Upper lobe of left lung (tissue), 6 donors: ENCODE measurements at regions not wholly inside any gene's neighbourhood (a gene's known extent, or its start where the extent isn't known, plus 50 kb on each side); places are given as distances from the start of the nearest gene placed in this dataset.

ENCODE experiments used
- ATAC-seq, 2 donors: fragments of 200-7000 bp; cut with Tn5 transposase; one replicate each; pipeline ENCODE4 v1.9.1; 2022; ENCODE audit warnings: mild to moderate bottlenecking in 2 of 2, moderate library complexity in 2 of 2; ENCODE audit not compliant: low FRiP score in 2 of 2
- DNase-seq, 2 donors: peaks; one replicate each; pipeline ENCODE4 v3.0.0-alpha.2; 2019 to 2020
- H3K27ac ChIP-seq, 4 donors: fragments of 200-600 bp; sonication (generic); one replicate each; pipeline ENCODE4 v1.5.1; 2016 to 2019
- H3K27me3 ChIP-seq, 4 donors: fragments of 200-600 bp; sonication (generic); one replicate each; pipeline ENCODE4 v1.5.1; 2017 to 2019
- H3K36me3 ChIP-seq, 4 donors: fragments of 200-600 bp; sonication (generic); one replicate each; pipeline ENCODE4 v1.5.1; 2016 to 2019
- H3K4me1 ChIP-seq, 4 donors: fragments of 200-600 bp; sonication (generic); one replicate each; pipeline ENCODE4 v1.5.1; 2018 to 2019
- H3K4me3 ChIP-seq, 4 donors: fragments of 200-600 bp; sonication (generic); one replicate each; pipeline ENCODE4 v1.5.1; 2017 to 2019; ENCODE audit warnings: mild to moderate bottlenecking in 2 of 4, moderate library complexity in 1 of 4
- H3K9me3 ChIP-seq, 4 donors: fragments of 200-600 bp; sonication (generic); one replicate each; pipeline ENCODE4 v1.5.1; 2018 to 2019
- CTCF ChIP-seq, 6 experiments: fragments of 450-650 bp in 4 of 6; fragments of 200-600 bp in 2 of 6; sonication (generic) in 2 of 6; IDR thresholded peaks; one replicate each; pipeline ENCODE4 v1.5.1; 2016 to 2019; ENCODE audit warnings: antibody characterized with exemption in 6 of 6
- EP300 ChIP-seq, 4 donors: sonication (generic); formaldehyde crosslinking; IDR thresholded peaks; one replicate each; pipeline ENCODE4 v1.5.1; 2017; ENCODE audit warnings: antibody characterized with exemption in 4 of 4, control low read depth in 2 of 4
- POLR2A ChIP-seq, 4 donors: fragments of 450-650 bp; IDR thresholded peaks; one replicate each; pipeline ENCODE4 v1.5.1; 2016 to 2017; ENCODE audit warnings: antibody characterized with exemption in 4 of 4, mild to moderate bottlenecking in 2 of 4
- POLR2AphosphoS5 ChIP-seq, 2 donors: sonication (generic); formaldehyde crosslinking; IDR thresholded peaks; one replicate each; pipeline ENCODE4 v1.5.1; 2017; ENCODE audit warnings: antibody characterized with exemption in 2 of 2
- WGBS, 2 donors: methylation state at CpG; one replicate each; pipeline ENCODE4 v1.1.5; 2017 to 2018; 5-methylcytosine and 5-hydroxymethylcytosine counted together
- donor health status: DM: no; HTN: no; CAD: no; lungs with moderate emphysema.
- donor health status: DM: no; HTN: yes; CAD: no; lungs with severe emphysema.

- ATAC-seq, result no peak
- WGBS, 2 donors, result 85 to 86% methylated on average over 1 of the region's 1 CpG
- peaks cover 0 to 32% (median 6%) of the 10 kb centered on the region in 4 donors for H3K36me3 ChIP-seq
- no peak overlapping the region for H3K4me3 ChIP-seq
- H3K27ac ChIP-seq, result no peak overlapping the region
- TF ChIP-seq EP300 (IDR thresholded peaks at IDR 0.05) (no peak), CTCF (IDR thresholded peaks at IDR 0.05) (no peak), POLR2A (IDR thresholded peaks at IDR 0.05) (no peak), POLR2AphosphoS5 (IDR thresholded peaks at IDR 0.05) (no peak)
- DNase-seq, result no peak
- H3K9me3 ChIP-seq, result no peaks in the 10 kb centered on the region
- H3K4me1 ChIP-seq, result peaks cover 4 to 21% (median 12%) of the 10 kb centered on the region in 4 donors
- H3K27me3 ChIP-seq, result no peaks in the 10 kb centered on the region
These were observed 85.3 kb downstream of the OGFRL1 start for GRCh38 chr6:71373943-71374342.

GRCh38 chr6:71375676-71376075 is 87.1 kb downstream of the OGFRL1 start:
- Histone ChIP-seq H3K27ac (peak overlapping the region in 1 of 4 donors; percentile 35), H3K4me3 (no peak overlapping the region), H3K36me3 (peaks cover 0 to 35% (median 6%) of the 10 kb centered on the region in 4 donors), H3K9me3 (no peaks in the 10 kb centered on the region), H3K27me3 (no peaks in the 10 kb centered on the region), H3K4me1 (peaks cover 4 to 21% (median 15%) of the 10 kb centered on the region in 4 donors)
- DNase-seq (no peak), ATAC-seq (peak in 1 of 2 donors; percentile 62)
- TF ChIP-seq EP300 (IDR thresholded peaks at IDR 0.05) (no peak), CTCF (IDR thresholded peaks at IDR 0.05) (no peak), POLR2A (IDR thresholded peaks at IDR 0.05) (no peak), POLR2AphosphoS5 (IDR thresholded peaks at IDR 0.05) (no peak)
- 59 to 79% methylated on average over 1 of the region's 1 CpG for WGBS, 2 donors

GRCh38 chr6:71376830-71377229 is 88.2 kb downstream of the OGFRL1 start:
- 47 to 58% methylated on average over 2 of the region's 2 CpGs for WGBS, 2 donors
- ATAC-seq, result no peak
- peaks cover 0 to 34% (median 3%) of the 10 kb centered on the region in 4 donors for H3K36me3 ChIP-seq
- no peaks in the 10 kb centered on the region for H3K9me3 ChIP-seq
- no peaks in the 10 kb centered on the region for H3K27me3 ChIP-seq
- H3K4me3 ChIP-seq, result no peak overlapping the region
- TF ChIP-seq CTCF (IDR thresholded peaks at IDR 0.05), result no peak
- H3K4me1 ChIP-seq, result peaks cover 4 to 21% (median 18%) of the 10 kb centered on the region in 4 donors
- no peak for DNase-seq
- peak overlapping the region in 1 of 4 donors; percentile 20 for H3K27ac ChIP-seq

- Histone ChIP-seq H3K27me3 (no peaks in the 10 kb centered on the region), H3K4me3 (no peak overlapping the region), H3K4me1 (peaks cover 33 to 54% (median 47%) of the 10 kb centered on the region in 4 donors), H3K36me3 (peaks cover 0 to 23% (median 2%) of the 10 kb centered on the region in 4 donors), H3K9me3 (no peaks in the 10 kb centered on the region), H3K27ac (peak overlapping the region in 3 of 4 donors; percentile 13 to 48 (median 23))
- 75 to 84% methylated on average over 4 of the region's 4 CpGs for WGBS, 2 donors
- ATAC-seq (peak in 1 of 2 donors; percentile 40), DNase-seq (no peak)
- no peak for TF ChIP-seq EP300 (IDR thresholded peaks at IDR 0.05)
- no peak for TF ChIP-seq POLR2A (IDR thresholded peaks at IDR 0.05)
- no peak for TF ChIP-seq CTCF (IDR thresholded peaks at IDR 0.05)
- TF ChIP-seq POLR2AphosphoS5 (IDR thresholded peaks at IDR 0.05), result no peak
These were observed 94.9 kb downstream of the OGFRL1 start for GRCh38 chr6:71383476-71383875.

- TF ChIP-seq CTCF (IDR thresholded peaks at IDR 0.05), result peak in 4 of 6 experiments; percentile 18 to 55 (median 42)
- no peak for TF ChIP-seq EP300 (IDR thresholded peaks at IDR 0.05)
- Histone ChIP-seq H3K27me3 (no peaks in the 10 kb centered on the region), H3K9me3 (no peaks in the 10 kb centered on the region), H3K27ac (peak overlapping the region in 2 of 4 donors; percentile 40 to 48), H3K4me3 (no peak overlapping the region), H3K36me3 (peaks cover 0 to 27% (median 2%) of the 10 kb centered on the region in 4 donors), H3K4me1 (peaks cover 38 to 55% (median 49%) of the 10 kb centered on the region in 4 donors)
- WGBS, 2 donors, result 37 to 44% methylated on average over 5 of the region's 5 CpGs
- peak in 1 of 2 donors; percentile 71 for ATAC-seq
- DNase-seq, result no peak
These were observed 95.4 kb downstream of the OGFRL1 start for GRCh38 chr6:71383901-71384489.
